GM18520 (cell line): ENCODE measurements at regions not wholly inside any gene's neighbourhood (a gene's known extent, or its start where the extent isn't known, plus 50 kb on each side); places are given as distances from the start of the nearest gene placed in this dataset.
"Not testable (repeated sequence)": the region's sequence is repeated elsewhere in the genome, so short reads cannot be mapped to it uniquely, and the experiment has no call there.

Experiments used
- ATAC-seq: cut with Tn5 transposase; IDR thresholded peaks from one replicate; pipeline ENCODE4 v1.9.1; 2021; ENCODE audit not compliant: unreplicated experiment

- ATAC-seq = no peak
These were observed 74.7 kb upstream of the CITED2 start for GRCh38 chr6:139448998-139449610.

GRCh38 chr6:139448051-139448649 is 73.7 kb upstream of the CITED2 start:
- peak; percentile 74 for ATAC-seq

DNA sequence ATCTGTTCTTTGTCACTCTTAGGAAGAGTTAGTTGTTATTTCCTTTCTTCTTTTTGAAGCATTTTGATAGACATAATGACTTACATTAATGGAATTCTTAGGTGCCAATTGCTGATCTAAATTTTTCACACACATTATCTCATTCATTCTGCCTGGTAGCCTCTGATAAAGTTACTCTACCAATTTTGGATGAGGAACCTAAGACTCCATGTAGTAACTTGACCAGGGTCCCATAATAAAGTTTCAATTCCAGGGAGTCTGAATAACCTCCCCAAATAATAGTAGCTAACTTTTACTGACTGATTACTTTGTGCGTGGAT is 73.2 kb upstream of the CITED2 start:
- no peak for ATAC-seq

GRCh38 chr6:139446768-139447655 is 72.6 kb upstream of the CITED2 start:
- no peak for ATAC-seq

- ATAC-seq = no peak
These were observed 71.8 kb upstream of the CITED2 start for GRCh38 chr6:139446138-139446715.

GRCh38 chr6:139444273-139444787 is 69.9 kb upstream of the CITED2 start:
- not testable (repeated sequence) for ATAC-seq

- no peak for ATAC-seq
These were observed 69.0 kb upstream of the CITED2 start for GRCh38 chr6:139443231-139444112.

- ATAC-seq = no peak
These were observed 67.8 kb upstream of the CITED2 start for GRCh38 chr6:139442188-139442671.

DNA sequence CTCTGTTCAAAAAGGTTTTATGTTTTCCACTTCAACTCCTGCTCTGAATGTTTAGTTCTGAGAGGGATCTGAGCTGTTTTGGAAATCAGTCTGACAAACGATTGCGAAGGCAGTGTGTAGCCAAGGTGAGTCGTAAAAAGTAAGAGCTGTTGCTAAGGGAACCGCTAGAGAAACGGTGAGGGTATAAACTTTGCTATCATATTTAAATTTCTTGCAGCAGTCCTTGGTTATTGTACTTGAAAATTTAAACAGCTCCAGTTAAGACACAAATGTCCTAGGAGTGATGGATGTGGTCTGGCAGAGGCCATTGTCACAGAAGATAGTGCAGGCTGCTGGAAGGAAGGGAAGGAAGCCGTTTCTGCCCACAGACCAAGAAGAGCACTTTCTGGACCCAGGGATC is 64.9 kb upstream of the CITED2 start:
- ATAC-seq = no peak

- no peak for ATAC-seq
These were observed 64.3 kb upstream of the CITED2 start for GRCh38 chr6:139438775-139439174.

DNA sequence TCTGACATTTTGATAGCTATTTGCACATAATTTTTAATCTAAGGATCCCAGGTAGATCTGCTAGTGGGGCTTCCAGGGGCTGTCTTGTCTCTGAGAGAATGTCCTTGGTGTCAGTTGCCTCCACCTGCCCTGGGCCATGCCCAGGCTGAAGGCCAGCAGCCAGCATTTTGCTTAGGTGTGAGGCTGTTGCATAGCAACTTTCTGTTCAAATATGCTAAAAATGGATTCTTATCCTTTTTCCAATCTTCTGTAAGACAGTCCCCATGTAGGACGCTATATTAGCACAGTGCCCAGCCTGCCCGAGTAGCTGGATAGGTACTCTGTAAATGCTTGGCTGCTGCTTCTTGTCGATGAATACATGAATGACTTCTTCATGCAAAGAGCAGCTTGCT is 62.5 kb upstream of the CITED2 start:
- no peak for ATAC-seq

DNA sequence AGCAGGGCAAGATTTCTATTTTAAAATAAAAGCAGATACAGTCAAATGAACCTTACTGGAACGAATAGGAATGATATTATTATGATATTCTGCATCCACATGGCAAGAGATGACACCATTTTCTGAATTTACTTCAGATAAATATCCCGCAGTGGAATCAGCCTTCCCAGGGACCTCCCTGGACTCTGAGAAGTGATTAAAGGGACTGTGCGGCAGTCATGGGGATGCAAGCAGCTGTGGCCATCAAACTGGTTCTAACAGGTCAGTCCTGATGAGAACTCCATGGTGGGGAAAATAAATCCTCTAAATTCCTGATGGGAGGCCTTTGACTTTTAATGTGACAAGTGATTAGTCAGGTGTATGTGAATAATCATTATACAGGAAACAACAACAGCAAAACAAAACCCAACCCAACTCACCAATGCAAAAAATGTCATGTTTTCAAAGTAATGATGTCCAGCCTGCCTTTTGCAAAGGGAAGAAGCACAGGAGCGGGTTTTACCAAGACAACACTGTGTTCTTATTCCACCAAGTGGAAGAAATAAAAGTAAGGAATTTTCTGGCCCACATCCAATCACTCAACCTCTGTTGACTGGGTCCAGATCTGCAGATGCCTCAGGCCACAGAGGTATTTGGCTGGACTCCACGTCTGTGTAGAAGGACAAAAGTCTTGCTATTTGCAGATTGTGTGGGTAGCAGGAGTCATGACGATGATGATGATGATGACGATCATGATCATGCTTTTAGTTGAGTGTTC is 61.9 kb upstream of the CITED2 start:
- ATAC-seq = no peak

DNA sequence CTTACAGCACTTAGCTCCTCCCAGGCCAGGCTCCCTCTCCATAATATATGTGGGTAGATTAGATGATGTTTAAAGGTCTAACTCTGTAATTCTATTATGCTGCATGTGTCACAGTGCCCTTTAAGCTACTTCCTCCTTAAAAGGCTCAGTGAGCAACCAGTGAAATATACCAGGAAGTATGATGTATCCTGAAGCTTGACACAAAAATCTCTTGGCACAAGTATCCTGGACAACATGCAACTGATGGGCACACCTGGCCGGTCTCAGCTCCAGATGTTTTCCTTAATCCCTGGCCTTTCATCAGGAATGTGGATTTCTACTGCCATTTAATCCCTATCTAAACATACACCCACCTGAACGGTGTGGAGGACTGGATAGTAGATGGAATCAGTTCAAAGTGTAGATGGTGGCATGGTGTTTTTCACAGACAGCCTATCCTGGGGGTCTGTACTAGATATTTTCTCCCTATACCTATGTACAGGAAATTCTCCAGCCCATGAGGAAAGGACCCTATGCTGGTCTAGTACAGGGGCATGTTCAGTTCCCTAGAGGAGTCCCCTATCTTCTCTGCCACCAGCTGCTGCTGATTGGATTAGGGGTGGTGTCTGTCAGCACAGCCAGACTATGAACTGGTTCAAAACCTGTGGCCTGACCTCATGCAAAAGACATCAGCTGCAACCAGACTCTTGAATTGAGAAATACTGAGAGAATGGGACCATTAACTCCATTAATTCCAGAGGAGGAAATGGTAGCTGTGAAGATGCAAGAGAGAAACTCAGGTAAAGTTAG is 59.4 kb upstream of the CITED2 start:
- ATAC-seq = no peak

DNA sequence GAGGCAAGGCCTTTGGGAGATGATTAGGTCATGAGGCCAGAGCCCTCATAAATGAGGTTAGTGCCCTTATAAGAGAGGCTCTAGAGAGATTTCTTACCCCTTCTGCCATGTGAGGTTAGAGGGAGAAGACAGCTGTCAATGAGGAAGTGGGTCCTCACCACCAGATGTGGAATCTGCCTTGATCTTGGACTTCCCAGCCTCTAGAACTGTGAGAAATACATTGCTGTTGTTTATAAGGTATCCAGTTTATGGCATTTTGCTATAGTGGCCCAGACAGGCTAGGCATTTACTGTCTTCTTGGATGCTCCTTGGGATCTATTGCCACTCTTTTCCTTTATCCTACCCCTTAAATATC is 57.1 kb upstream of the CITED2 start:
- ATAC-seq = no peak

DNA sequence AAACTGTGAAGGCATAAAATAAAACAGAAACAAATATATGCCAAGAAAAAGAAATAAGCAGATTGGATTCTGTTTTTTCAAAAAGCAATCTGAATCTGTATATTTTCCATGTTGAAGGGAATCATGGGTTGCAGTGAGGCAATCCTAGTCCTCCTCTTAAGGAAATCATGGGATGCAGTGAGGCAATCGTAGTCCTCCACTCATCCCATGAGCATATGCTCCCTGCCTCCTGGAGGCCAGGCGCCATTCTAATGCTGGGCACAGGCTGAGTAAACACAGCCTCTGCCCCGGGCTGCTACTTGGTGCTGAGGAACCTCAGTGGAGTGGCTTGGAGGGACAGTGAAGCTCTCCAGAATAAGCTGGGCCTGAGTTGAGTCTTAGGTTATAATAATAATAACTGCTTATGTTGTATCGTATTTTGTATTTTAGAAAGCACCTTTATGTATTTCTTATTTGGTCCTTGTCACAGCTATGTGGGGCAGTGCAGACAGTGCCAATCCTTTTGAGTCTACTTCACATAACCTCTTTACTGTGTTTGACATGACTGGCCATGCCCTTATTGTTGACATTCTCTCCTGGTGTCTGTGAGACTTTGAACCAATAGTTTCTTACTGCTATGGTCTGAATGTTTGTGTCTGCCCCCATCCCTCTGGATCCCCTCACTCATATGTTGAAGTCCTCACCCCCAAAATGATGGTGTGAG is 56.6 kb upstream of the CITED2 start:
- no peak for ATAC-seq

- no peak for ATAC-seq
These were observed 55.2 kb upstream of the CITED2 start for GRCh38 chr6:139429580-139430145.

GRCh38 chr6:139427199-139427598 is 52.8 kb upstream of the CITED2 start:
- no peak for ATAC-seq

- no peak for ATAC-seq
These were observed 52.3 kb upstream of the CITED2 start for GRCh38 chr6:139426795-139427194.
